ENCODE measurements at regions not wholly inside any gene's neighbourhood (a gene's known extent, or its start where the extent isn't known, plus 50 kb on each side); places are given as distances from the start of the nearest gene placed in this dataset.
A peak's percentile ranks its signal among the peaks of the same experiment; 100 is the strongest.

- TF ChIP-seq UBTF (IDR thresholded peaks at IDR 0.05; ENCODE audit: borderline replicate concordance in 1 of 2, low read depth in 2 of 2, low read length in 2 of 2), result no peak
- TF ChIP-seq MEF2D (tag; conservative IDR thresholded peaks at IDR 0.05; ENCODE audit: low read depth), result no peak
- no peak for TF ChIP-seq KAT8 (IDR thresholded peaks at IDR 0.05; ENCODE audit: low read depth)
- no peak for TF ChIP-seq PPARD (CRISPR knock-in tag; IDR thresholded peaks at IDR 0.05)
- no peak for TF ChIP-seq ATF1 (CRISPR knock-in tag; IDR thresholded peaks at IDR 0.05)
- peak; percentile 51; the same call in 1 of the 2 replicates for TF ChIP-seq ATF1 (tag; IDR thresholded peaks at IDR 0.05)
- TF ChIP-seq PHF21A (IDR thresholded peaks at IDR 0.05; ENCODE audit: borderline replicate concordance, low read depth), result no peak
- TF ChIP-seq AFF1 (IDR thresholded peaks at IDR 0.05; ENCODE audit: low read depth in 1 of 2, partially characterized antibody in 2 of 2), result no peak
- TF ChIP-seq ADNP (tag; IDR thresholded peaks at IDR 0.05), result no peak
- no peak for TF ChIP-seq GABPA (tag; conservative IDR thresholded peaks at IDR 0.05; ENCODE audit: low read depth)
- TF ChIP-seq ZNF518B (CRISPR knock-in tag; IDR thresholded peaks at IDR 0.05), result no peak
- TF ChIP-seq POLR2H (tag; IDR thresholded peaks at IDR 0.05; ENCODE audit: low read depth), result no peak
- TF ChIP-seq CBFA2T2 (conservative IDR thresholded peaks at IDR 0.05), result no peak
- 0 out of 2 replicates have a peak, but pooled peaks have one; percentile 35 for TF ChIP-seq HLTF (IDR thresholded peaks at IDR 0.05)
- TF ChIP-seq NRF1 (conservative IDR thresholded peaks at IDR 0.05 in 1 of 2, IDR thresholded peaks at IDR 0.05 in 1 of 2), result peak; percentile 89 to 91
- no peak for TF ChIP-seq PHF20 (IDR thresholded peaks at IDR 0.05; ENCODE audit: partially characterized antibody)
- no peak for TF ChIP-seq NR2C2 (CRISPR knock-in tag; IDR thresholded peaks at IDR 0.05)
- no peak for TF ChIP-seq NR2C2 (tag; IDR thresholded peaks at IDR 0.05)
- no peak for TF ChIP-seq PTTG1 (tag; IDR thresholded peaks at IDR 0.05; ENCODE audit: low read depth)
- TF ChIP-seq CXXC5 (CRISPR knock-in tag; IDR thresholded peaks at IDR 0.05), result peak; percentile 68
These were observed 89.4 kb downstream of the LINGO1 start (continued) for GRCh38 chr15:77543159-77543882.

Measured in K562 (cell line).